Uterus (tissue), 3 donors: ENCODE measurements at regions not wholly inside any gene's neighbourhood (a gene's known extent, or its start where the extent isn't known, plus 50 kb on each side); places are given as distances from the start of the nearest gene placed in this dataset.

Experiments used
- DNase-seq, 2 donors: peaks; one replicate each; pipeline ENCODE4 v3.0.0-alpha.2; 2019 to 2020
- H3K27ac ChIP-seq, 2 donors: fragments of 200-600 bp; sonication (generic); 1 replicate in 1 of 2; 2 replicates in 1 of 2; pipeline ENCODE4 v1.5.1; 2016 to 2018
- H3K27me3 ChIP-seq, 2 donors: fragments of 200-600 bp; sonication (generic); one replicate each; pipeline ENCODE4 v1.5.1; 2018 to 2019; ENCODE audit warnings: control low read depth in 1 of 2
- H3K36me3 ChIP-seq, 2 donors: fragments of 200-600 bp; sonication (generic); one replicate each; pipeline ENCODE4 v1.5.1; 2019; ENCODE audit warnings: control low read depth in 1 of 2
- H3K4me1 ChIP-seq, 2 donors: fragments of 200-600 bp; sonication (generic); one replicate each; pipeline ENCODE4 v1.5.1; 2018 to 2019; ENCODE audit warnings: control low read depth in 1 of 2
- H3K4me3 ChIP-seq, 2 donors: fragments of 200-600 bp; sonication (generic); 1 replicate in 1 of 2; 2 replicates in 1 of 2; pipeline ENCODE4 v1.5.1; 2018 to 2019; ENCODE audit warnings: mild to moderate bottlenecking in 1 of 2
- H3K9me3 ChIP-seq, 2 donors: fragments of 200-600 bp; sonication (generic); one replicate each; pipeline ENCODE4 v1.5.1; 2019; ENCODE audit warnings: control low read depth in 1 of 2
- POLR2A ChIP-seq, 2 donors: fragments of 450-650 bp; IDR thresholded peaks; one replicate each; pipeline ENCODE4 v1.6.1; 2016; ENCODE audit warnings: antibody characterized with exemption in 2 of 2, mild to moderate bottlenecking in 1 of 2, moderate library complexity in 1 of 2
- intact Hi-C: fragments of 100-400 bp; cut with DNase I; formaldehyde crosslinking; loops from one replicate; pipeline ENCODE4 v1.15.1; 2023; ENCODE audit warnings: low total_unique reads
- TF ChIP-seq, protein P1 (sequence below), 4 experiments: fragments of 200-600 bp in 2 of 4; fragments of 450-650 bp in 2 of 4; sonication (generic) in 2 of 4; IDR thresholded peaks; one replicate each; pipeline ENCODE4 v1.5.1; 2016 to 2019; ENCODE audit warnings: antibody characterized with exemption in 4 of 4, mild to moderate bottlenecking in 2 of 4, moderate library complexity in 1 of 4
- donor health status: DM: yes; HTN: yes; CAD: no.

DNA sequence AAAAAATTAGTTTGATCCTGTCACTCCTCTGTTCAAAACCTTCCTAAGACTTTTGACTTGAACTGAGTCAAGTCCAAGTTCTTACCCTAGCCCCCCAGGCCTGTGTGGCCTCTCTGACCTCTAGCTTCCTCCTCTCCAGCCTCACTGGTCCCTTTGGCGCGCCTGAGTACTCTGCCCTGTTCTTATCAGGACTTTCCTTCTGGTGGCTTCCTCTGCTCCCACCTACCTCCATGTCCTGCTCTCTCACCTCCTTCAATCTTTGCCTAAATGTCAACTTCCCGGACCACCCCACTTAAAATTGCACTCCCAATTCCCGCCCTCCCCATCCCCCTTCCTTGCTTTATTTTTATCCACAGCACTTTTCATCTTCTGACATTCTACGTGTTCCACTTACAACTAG is 526.1 kb upstream of the KLF4 start:
- H3K4me1 ChIP-seq, result no peaks in the 10 kb centered on the region
- H3K36me3 ChIP-seq, result no peaks in the 10 kb centered on the region
- no peaks in the 10 kb centered on the region for H3K9me3 ChIP-seq
- DNase-seq, result no peak
- no peak overlapping the region for H3K27ac ChIP-seq
- intact Hi-C loops, result no loop called here
- TF ChIP-seq POLR2A (IDR thresholded peaks at IDR 0.05), result no peak
- TF ChIP-seq, protein P1, sequence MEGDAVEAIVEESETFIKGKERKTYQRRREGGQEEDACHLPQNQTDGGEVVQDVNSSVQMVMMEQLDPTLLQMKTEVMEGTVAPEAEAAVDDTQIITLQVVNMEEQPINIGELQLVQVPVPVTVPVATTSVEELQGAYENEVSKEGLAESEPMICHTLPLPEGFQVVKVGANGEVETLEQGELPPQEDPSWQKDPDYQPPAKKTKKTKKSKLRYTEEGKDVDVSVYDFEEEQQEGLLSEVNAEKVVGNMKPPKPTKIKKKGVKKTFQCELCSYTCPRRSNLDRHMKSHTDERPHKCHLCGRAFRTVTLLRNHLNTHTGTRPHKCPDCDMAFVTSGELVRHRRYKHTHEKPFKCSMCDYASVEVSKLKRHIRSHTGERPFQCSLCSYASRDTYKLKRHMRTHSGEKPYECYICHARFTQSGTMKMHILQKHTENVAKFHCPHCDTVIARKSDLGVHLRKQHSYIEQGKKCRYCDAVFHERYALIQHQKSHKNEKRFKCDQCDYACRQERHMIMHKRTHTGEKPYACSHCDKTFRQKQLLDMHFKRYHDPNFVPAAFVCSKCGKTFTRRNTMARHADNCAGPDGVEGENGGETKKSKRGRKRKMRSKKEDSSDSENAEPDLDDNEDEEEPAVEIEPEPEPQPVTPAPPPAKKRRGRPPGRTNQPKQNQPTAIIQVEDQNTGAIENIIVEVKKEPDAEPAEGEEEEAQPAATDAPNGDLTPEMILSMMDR (IDR thresholded peaks at IDR 0.05), result no peak
- no peaks in the 10 kb centered on the region for H3K27me3 ChIP-seq
- H3K4me3 ChIP-seq, result no peak overlapping the region

DNA sequence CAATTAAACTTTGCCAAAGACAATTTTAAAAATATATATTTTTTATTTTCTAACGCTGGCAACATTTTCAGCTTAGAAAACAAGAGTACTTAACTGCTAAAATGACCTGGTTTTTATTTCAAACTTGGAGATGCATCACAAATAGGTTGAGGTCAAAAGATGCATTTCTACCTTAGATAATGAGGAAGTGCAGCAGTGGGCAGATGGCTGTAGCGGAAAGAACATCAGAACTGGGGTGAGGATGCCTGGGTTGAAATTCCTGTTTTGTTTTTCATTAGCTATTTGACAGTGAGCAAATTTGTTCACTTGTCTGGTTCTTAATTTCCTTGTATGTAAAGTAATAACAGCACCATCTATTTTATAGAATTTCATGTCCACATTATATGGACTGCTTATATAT is 524.8 kb upstream of the KLF4 start:
- Histone ChIP-seq H3K36me3 (no peaks in the 10 kb centered on the region), H3K27ac (no peak overlapping the region), H3K27me3 (no peaks in the 10 kb centered on the region), H3K4me1 (no peaks in the 10 kb centered on the region), H3K9me3 (no peaks in the 10 kb centered on the region), H3K4me3 (no peak overlapping the region)
- DNase-seq, result no peak
- intact Hi-C loops, result no loop called here
- TF ChIP-seq POLR2A (IDR thresholded peaks at IDR 0.05), result no peak
- TF ChIP-seq, protein P1 (IDR thresholded peaks at IDR 0.05), result no peak

DNA sequence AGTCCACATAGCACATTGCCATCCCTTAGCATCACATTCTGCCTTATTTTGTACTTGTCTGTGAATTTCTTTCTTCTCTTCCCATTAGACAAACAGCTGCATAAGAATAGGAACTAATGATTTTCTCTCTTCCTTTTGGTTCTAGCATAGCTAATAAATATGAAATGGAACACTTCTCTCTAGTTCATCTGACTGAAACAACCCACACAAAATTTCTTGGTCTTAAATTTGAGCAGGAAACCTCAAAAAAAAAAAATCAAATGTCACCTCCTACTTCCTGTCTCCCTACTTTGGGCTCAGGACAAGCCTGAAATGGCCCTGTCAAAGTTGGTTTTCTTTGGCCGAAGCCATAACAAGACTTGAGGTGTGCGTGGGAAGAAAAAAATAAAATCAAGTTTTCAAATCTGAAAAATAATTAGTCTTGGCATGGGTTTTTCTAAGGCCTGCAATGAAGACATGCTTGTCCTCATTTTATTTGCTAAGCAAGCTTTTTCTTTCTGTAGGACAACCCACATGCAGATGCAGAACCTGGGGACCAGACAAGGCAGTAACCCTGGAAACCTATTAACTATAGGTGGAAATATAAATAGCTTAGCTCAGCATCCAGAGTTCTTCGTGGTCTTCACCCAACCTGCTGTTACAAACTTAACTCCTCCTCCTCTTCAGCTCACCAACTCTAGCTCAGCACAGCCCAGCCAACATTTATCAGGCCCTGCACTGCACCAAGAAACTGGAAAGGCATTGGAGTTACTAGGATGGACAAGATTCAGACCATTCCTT is 523.5 kb upstream of the KLF4 start:
- no peaks in the 10 kb centered on the region for H3K36me3 ChIP-seq
- intact Hi-C loops, result no loop called here
- TF ChIP-seq POLR2A (IDR thresholded peaks at IDR 0.05), result no peak
- no peak overlapping the region for H3K4me3 ChIP-seq
- no peaks in the 10 kb centered on the region for H3K4me1 ChIP-seq
- H3K27ac ChIP-seq, result no peak overlapping the region
- no peaks in the 10 kb centered on the region for H3K9me3 ChIP-seq
- DNase-seq, result no peak
- no peaks in the 10 kb centered on the region for H3K27me3 ChIP-seq

DNA sequence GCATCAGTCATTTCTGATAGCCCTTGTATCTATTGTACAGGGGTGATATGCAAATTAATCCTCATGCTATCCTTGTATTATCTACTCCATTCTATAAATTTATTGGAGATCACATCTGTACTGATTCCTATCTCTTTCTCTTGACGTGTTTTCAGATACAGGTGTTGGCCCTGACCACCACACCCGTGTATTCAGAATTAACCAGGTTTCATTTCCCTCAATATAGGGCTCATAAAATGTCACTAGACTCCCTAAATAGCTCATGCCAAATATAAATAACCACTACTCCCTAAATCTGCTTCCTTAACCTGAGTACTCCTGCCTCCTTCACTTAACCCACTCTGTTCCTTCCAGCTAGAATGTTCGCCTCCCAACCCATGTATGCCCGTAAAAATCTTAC is 522.8 kb upstream of the KLF4 start:
- Histone ChIP-seq H3K27me3 (no peaks in the 10 kb centered on the region), H3K27ac (no peak overlapping the region), H3K9me3 (no peaks in the 10 kb centered on the region), H3K36me3 (no peaks in the 10 kb centered on the region), H3K4me1 (no peaks in the 10 kb centered on the region), H3K4me3 (no peak overlapping the region)
- no peak for TF ChIP-seq POLR2A (IDR thresholded peaks at IDR 0.05)
- TF ChIP-seq, protein P1 (IDR thresholded peaks at IDR 0.05), result no peak
- DNase-seq, result no peak
- intact Hi-C loops, result no loop called here

DNA sequence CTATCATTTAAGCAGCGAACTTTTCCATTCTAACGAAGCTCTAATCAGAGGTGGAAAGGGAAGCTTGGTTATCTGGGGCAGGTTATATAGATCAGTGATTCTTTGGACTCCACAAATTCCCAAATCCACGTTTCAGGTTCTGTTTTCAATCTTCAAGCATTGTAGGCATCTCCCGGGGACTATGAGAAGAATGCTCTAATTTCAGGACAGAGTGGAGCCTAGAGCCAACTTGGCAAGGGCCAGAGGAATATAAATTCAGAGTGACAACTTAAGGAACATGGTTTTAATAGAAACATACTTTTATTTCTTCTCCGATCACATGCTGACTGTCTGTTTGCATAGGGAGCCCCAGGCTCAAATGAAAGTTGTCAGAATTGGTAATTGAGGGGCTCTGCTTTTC is 514.0 kb upstream of the KLF4 start:
- intact Hi-C loops, result no loop called here
- H3K4me1 ChIP-seq, result no peaks in the 10 kb centered on the region
- TF ChIP-seq POLR2A (IDR thresholded peaks at IDR 0.05), result no peak
- TF ChIP-seq, protein P1 (IDR thresholded peaks at IDR 0.05), result no peak

More for the DNA sequence above, 514.0 kb upstream of the KLF4 start:
- peak overlapping the region in 1 of 2 donors; percentile 58 for H3K27ac ChIP-seq
- H3K4me3 ChIP-seq, result no peak overlapping the region
- H3K9me3 ChIP-seq, result no peaks in the 10 kb centered on the region
- H3K27me3 ChIP-seq, result no peaks in the 10 kb centered on the region
- no peaks in the 10 kb centered on the region for H3K36me3 ChIP-seq
- no peak for DNase-seq
